ENCODE measurements at regions not wholly inside any gene's neighbourhood (a gene's known extent, or its start where the extent isn't known, plus 50 kb on each side); places are given as distances from the start of the nearest gene placed in this dataset.

DNA sequence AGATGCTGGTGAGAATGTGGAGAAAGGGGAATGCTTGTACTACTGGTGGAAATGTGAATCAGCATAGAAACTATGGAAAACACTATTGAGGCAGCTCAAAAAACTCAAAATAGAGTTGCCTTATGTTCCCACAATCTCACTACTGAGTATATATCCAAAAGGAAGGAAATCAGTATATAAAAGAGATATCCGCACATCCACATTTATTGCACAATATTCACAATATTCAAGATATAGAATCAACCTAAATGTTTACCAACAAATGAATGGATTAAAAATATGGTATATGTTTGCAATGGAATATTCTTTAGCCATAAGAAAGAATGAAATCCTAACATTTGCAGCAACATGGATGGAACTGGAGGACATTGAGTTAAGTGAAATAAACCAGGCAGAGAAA is 686.8 kb downstream of the OTOL1 start:
- Histone ChIP-seq H3K9me3 (ENCODE audit: insufficient read depth, low read depth, low read length) (no peaks in the 10 kb centered on the region), H3K36me3 (ENCODE audit: insufficient read depth, low read length) (no peaks in the 10 kb centered on the region), H3K4me3 (ENCODE audit: low read length, poor library complexity, severe bottlenecking) (no peak overlapping the region), H3K4me1 (ENCODE audit: insufficient read depth, low read length, poor library complexity, severe bottlenecking) (no peaks in the 10 kb centered on the region), H2AFZ (ENCODE audit: low read length) (no peak overlapping the region), H3K79me2 (ENCODE audit: insufficient read depth, low read length) (no peaks in the 10 kb centered on the region), H4K20me1 (ENCODE audit: insufficient read depth, low read length, poor library complexity, severe bottlenecking) (no peaks in the 10 kb centered on the region), H3K9ac (ENCODE audit: low read depth, low read length, poor library complexity, severe bottlenecking) (no peak overlapping the region), H3K27me3 (ENCODE audit: insufficient read depth, low read length, poor library complexity, severe bottlenecking) (no peaks in the 10 kb centered on the region), H3K9me2 (replicated peaks; ENCODE audit: low read depth, low read length) (no peaks in the 10 kb centered on the region), H3F3A (ENCODE audit: low read depth) (no peaks in the 10 kb centered on the region), H3K4me2 (ENCODE audit: low read depth, low read length, poor library complexity, severe bottlenecking) (no peak overlapping the region)
- TF ChIP-seq EZH2phosphoT487 (IDR thresholded peaks at IDR 0.05; ENCODE audit: borderline replicate concordance) (no peak), CTCF (conservative IDR thresholded peaks at IDR 0.05; ENCODE audit: low read length) (no peak)

GRCh38 chr3:162192340-162193029 is 695.9 kb downstream of the OTOL1 start:
- Histone ChIP-seq H3K79me2 (ENCODE audit: insufficient read depth, low read length) (no peaks in the 10 kb centered on the region), H3K4me1 (ENCODE audit: insufficient read depth, low read length, poor library complexity, severe bottlenecking) (peaks cover 6% of the 10 kb centered on the region), H3K9ac (ENCODE audit: low read depth, low read length, poor library complexity, severe bottlenecking) (no peak overlapping the region), H3K9me2 (replicated peaks; ENCODE audit: low read depth, low read length) (no peaks in the 10 kb centered on the region), H2AFZ (ENCODE audit: low read length) (no peak overlapping the region), H3F3A (ENCODE audit: low read depth) (no peaks in the 10 kb centered on the region), H3K4me2 (ENCODE audit: low read depth, low read length, poor library complexity, severe bottlenecking) (no peak overlapping the region), H3K4me3 (ENCODE audit: low read length, poor library complexity, severe bottlenecking) (no peak overlapping the region), H3K27me3 (ENCODE audit: insufficient read depth, low read length, poor library complexity, severe bottlenecking) (no peaks in the 10 kb centered on the region), H3K36me3 (ENCODE audit: insufficient read depth, low read length) (no peaks in the 10 kb centered on the region), H3K9me3 (ENCODE audit: insufficient read depth, low read depth, low read length) (no peaks in the 10 kb centered on the region), H4K20me1 (ENCODE audit: insufficient read depth, low read length, poor library complexity, severe bottlenecking) (no peaks in the 10 kb centered on the region)
- TF ChIP-seq EZH2phosphoT487 (IDR thresholded peaks at IDR 0.05; ENCODE audit: borderline replicate concordance) = no peak
- TF ChIP-seq CTCF (conservative IDR thresholded peaks at IDR 0.05; ENCODE audit: low read length) = no peak

DNA sequence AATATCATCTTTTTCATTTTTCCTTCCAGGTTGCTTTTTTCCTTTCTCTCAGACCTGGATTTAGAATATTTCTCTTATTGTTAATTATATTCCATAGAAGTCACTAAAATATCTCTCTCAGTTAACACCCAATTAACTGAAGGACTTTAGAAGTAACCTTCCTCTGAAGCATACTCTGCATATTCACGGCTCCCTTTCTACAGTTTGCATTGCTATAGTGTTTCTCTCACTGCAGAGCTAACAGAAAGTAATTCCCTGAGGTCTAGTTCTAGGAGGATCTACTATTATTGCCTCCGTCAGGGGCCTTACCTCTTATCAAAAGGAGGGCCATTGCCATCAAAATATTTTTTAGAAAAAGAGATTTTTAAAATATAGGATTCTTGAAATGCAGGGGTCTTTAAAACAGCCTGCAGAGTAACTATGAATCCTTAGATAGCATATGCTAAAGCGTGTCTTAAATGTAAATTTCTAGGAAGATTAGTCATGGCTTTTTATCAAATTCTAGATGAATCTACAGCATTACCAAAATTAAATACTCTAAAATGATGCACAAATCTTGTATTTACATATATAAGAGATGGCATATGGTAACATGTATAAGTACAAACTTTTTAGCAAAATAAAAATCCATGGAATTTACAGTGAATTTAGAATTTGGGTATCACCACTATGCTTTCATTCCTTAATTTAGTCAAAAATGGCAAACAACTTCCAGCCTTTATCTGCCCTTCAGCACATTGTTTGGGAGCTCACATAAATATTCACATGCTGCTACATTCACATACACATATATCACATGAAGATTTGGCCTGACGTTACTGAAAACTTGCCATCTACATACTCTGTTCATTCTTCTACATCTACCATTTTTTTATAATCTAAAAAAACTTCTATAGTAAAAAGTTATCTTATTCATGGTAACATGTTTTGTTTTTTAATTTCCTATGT is 696.8 kb downstream of the OTOL1 start:
- no peak overlapping the region; the same call in 1 of the 2 replicates for H2AFZ ChIP-seq (ENCODE audit: low read length)
- no peak for TF ChIP-seq CTCF (conservative IDR thresholded peaks at IDR 0.05; ENCODE audit: low read length)
- no peak for TF ChIP-seq EZH2phosphoT487 (IDR thresholded peaks at IDR 0.05; ENCODE audit: borderline replicate concordance)
- H3K79me2 ChIP-seq (ENCODE audit: insufficient read depth, low read length) = no peaks in the 10 kb centered on the region
- peaks cover 6% of the 10 kb centered on the region for H3K4me1 ChIP-seq (ENCODE audit: insufficient read depth, low read length, poor library complexity, severe bottlenecking)
- H3K36me3 ChIP-seq (ENCODE audit: insufficient read depth, low read length) = no peaks in the 10 kb centered on the region
- no peaks in the 10 kb centered on the region for H3F3A ChIP-seq (ENCODE audit: low read depth)
- no peaks in the 10 kb centered on the region for H4K20me1 ChIP-seq (ENCODE audit: insufficient read depth, low read length, poor library complexity, severe bottlenecking)
- H3K4me3 ChIP-seq (ENCODE audit: low read length, poor library complexity, severe bottlenecking) = no peak overlapping the region
- H3K9me3 ChIP-seq (ENCODE audit: insufficient read depth, low read depth, low read length) = no peaks in the 10 kb centered on the region
- no peak overlapping the region for H3K9ac ChIP-seq (ENCODE audit: low read depth, low read length, poor library complexity, severe bottlenecking)
- H3K4me2 ChIP-seq (ENCODE audit: low read depth, low read length, poor library complexity, severe bottlenecking) = no peak overlapping the region
- H3K9me2 ChIP-seq (replicated peaks; ENCODE audit: low read depth, low read length) = no peaks in the 10 kb centered on the region
- no peaks in the 10 kb centered on the region for H3K27me3 ChIP-seq (ENCODE audit: insufficient read depth, low read length, poor library complexity, severe bottlenecking)

Measured in Loucy (cell line).